ENCODE measurements at regions not wholly inside any gene's neighbourhood (a gene's known extent, or its start where the extent isn't known, plus 50 kb on each side); places are given as distances from the start of the nearest gene placed in this dataset.
A peak's percentile ranks its signal among the peaks of the same experiment; 100 is the strongest.
"Not testable (repeated sequence)": the region's sequence is repeated elsewhere in the genome, so short reads cannot be mapped to it uniquely, and the experiment has no call there.

DNA sequence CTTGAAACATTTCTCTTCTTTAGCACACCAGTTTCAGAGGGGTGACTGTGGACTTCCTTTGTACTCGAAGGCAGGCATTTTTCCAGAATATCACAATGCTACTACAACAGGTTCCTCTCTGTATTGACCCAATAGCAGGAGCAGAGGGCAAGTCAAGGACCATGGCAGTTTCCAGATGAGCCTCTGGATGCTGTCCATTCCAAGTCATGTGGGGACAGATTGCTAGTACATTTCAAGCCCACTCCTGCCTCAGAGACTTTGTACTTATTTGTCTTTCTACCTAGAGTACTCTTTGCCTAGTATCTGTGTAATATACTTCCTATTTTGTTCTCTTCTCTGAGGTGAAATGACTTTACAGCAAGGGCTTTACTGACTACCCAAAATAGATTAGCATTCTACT is 373.9 kb downstream of the PIK3C3 start:
- no peak for DNase-seq (ENCODE audit: low read depth, low spot score)
- H3K9ac ChIP-seq (ENCODE audit: insufficient read length, low read depth), result no peak overlapping the region
- H3K36me3 ChIP-seq (ENCODE audit: insufficient read depth, insufficient read length, low read length), result no peaks in the 10 kb centered on the region
- H3K4me3 ChIP-seq (ENCODE audit: insufficient read length, low read depth), result no peak overlapping the region
- H3K4me1 ChIP-seq (ENCODE audit: insufficient read depth, insufficient read length), result no peaks in the 10 kb centered on the region
- H3K9me3 ChIP-seq (ENCODE audit: insufficient read depth, low read length), result no peaks in the 10 kb centered on the region
- no peaks in the 10 kb centered on the region for H3K27me3 ChIP-seq (ENCODE audit: insufficient read depth, insufficient read length)
- TF ChIP-seq ZNF274 (IDR thresholded peaks at IDR 0.05; ENCODE audit: low read depth, low read length) (no peak), SUZ12 (IDR thresholded peaks at IDR 0.05; ENCODE audit: extremely low read depth, insufficient read depth, insufficient read length) (no peak), YY1 (IDR thresholded peaks at IDR 0.05; ENCODE audit: insufficient read depth, insufficient read length) (no peak)

DNA sequence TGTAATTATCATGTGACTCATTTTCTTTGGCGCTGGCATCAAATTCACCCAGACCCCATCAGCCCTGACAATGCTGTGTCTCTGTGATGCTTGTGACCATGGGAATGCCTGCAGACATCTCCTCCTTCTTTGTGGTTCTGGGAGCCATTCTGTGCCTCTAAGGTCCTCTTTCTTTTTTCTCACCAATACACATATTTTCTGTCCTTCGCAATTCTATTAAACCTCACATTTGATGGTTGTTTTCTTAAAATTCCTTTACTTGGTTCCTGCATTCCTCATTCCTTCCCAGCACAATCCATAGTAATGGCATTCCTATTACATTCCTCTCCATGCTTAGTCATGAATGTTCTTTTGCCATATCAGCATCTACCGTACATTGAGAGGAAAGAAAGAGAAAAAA is 375.3 kb downstream of the PIK3C3 start:
- TF ChIP-seq YY1 (IDR thresholded peaks at IDR 0.05; ENCODE audit: insufficient read depth, insufficient read length) (no peak), ZNF274 (IDR thresholded peaks at IDR 0.05; ENCODE audit: low read depth, low read length) (no peak), SUZ12 (IDR thresholded peaks at IDR 0.05; ENCODE audit: extremely low read depth, insufficient read depth, insufficient read length) (no peak)
- H3K27me3 ChIP-seq (ENCODE audit: insufficient read depth, insufficient read length), result no peaks in the 10 kb centered on the region
- H3K36me3 ChIP-seq (ENCODE audit: insufficient read depth, insufficient read length, low read length), result no peaks in the 10 kb centered on the region
- no peaks in the 10 kb centered on the region for H3K9me3 ChIP-seq (ENCODE audit: insufficient read depth, low read length)
- H3K4me3 ChIP-seq (ENCODE audit: insufficient read length, low read depth), result no peak overlapping the region
- H3K9ac ChIP-seq (ENCODE audit: insufficient read length, low read depth), result no peak overlapping the region
- H3K4me1 ChIP-seq (ENCODE audit: insufficient read depth, insufficient read length), result no peaks in the 10 kb centered on the region
- DNase-seq (ENCODE audit: low read depth, low spot score), result no peak

DNA sequence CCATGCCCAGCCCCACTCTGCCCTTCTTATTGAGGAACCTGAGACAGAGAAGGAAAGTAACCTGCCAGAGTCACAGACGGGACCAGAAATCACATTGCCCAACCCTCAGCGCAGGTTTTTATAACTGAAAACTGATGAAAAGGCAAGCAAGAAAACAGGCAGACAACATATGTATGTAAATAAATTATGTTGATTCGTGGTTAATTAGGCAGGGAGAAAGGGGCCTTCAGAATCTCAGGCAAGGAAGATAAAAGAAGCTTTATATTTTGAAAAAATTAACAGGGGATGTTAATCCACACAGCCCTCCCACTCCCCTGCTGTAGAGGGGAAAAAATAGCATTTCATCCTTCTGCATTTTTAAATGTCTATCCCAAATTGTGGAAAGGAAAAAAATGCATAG is 378.5 kb downstream of the PIK3C3 start:
- Histone ChIP-seq H3K4me1 (ENCODE audit: insufficient read depth, insufficient read length) (no peaks in the 10 kb centered on the region), H3K36me3 (ENCODE audit: insufficient read depth, insufficient read length, low read length) (no peaks in the 10 kb centered on the region), H3K4me3 (ENCODE audit: insufficient read length, low read depth) (no peak overlapping the region), H3K9ac (ENCODE audit: insufficient read length, low read depth) (no peak overlapping the region), H3K9me3 (ENCODE audit: insufficient read depth, low read length) (peaks cover 18% of the 10 kb centered on the region; the same call in 1 of the 2 replicates), H3K27me3 (ENCODE audit: insufficient read depth, insufficient read length) (no peaks in the 10 kb centered on the region)
- TF ChIP-seq SUZ12 (IDR thresholded peaks at IDR 0.05; ENCODE audit: extremely low read depth, insufficient read depth, insufficient read length) (no peak), YY1 (IDR thresholded peaks at IDR 0.05; ENCODE audit: insufficient read depth, insufficient read length) (no peak), ZNF274 (IDR thresholded peaks at IDR 0.05; ENCODE audit: low read depth, low read length) (no peak)
- no peak for DNase-seq (ENCODE audit: low read depth, low spot score)

DNA sequence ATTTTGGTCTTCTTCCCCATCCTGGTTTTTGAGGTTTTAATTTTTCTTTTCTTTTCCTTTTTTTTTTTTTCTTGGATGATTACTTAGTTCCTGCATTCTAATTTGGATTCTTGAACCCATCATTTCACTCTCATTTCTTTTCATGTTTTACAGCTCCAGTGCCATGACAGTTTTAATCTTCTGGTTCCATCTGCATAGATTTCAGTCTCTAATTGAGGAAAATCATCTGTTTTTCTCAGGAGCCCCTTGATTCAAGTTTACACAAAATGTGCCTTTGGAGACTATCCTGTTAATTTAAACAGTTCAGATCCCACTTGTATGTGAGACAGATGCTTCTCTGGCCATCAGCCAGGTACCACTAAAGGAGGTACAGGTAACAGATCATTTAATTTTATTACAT is 379.9 kb downstream of the PIK3C3 start:
- Histone ChIP-seq H3K9me3 (ENCODE audit: insufficient read depth, low read length) (peaks cover 18% of the 10 kb centered on the region; the same call in 1 of the 2 replicates), H3K4me3 (ENCODE audit: insufficient read length, low read depth) (no peak overlapping the region), H3K27me3 (ENCODE audit: insufficient read depth, insufficient read length) (no peaks in the 10 kb centered on the region), H3K9ac (ENCODE audit: insufficient read length, low read depth) (no peak overlapping the region), H3K4me1 (ENCODE audit: insufficient read depth, insufficient read length) (no peaks in the 10 kb centered on the region), H3K36me3 (ENCODE audit: insufficient read depth, insufficient read length, low read length) (no peaks in the 10 kb centered on the region)
- TF ChIP-seq YY1 (IDR thresholded peaks at IDR 0.05; ENCODE audit: insufficient read depth, insufficient read length) (no peak), ZNF274 (IDR thresholded peaks at IDR 0.05; ENCODE audit: low read depth, low read length) (no peak)
- DNase-seq (ENCODE audit: low read depth, low spot score), result no peak

DNA sequence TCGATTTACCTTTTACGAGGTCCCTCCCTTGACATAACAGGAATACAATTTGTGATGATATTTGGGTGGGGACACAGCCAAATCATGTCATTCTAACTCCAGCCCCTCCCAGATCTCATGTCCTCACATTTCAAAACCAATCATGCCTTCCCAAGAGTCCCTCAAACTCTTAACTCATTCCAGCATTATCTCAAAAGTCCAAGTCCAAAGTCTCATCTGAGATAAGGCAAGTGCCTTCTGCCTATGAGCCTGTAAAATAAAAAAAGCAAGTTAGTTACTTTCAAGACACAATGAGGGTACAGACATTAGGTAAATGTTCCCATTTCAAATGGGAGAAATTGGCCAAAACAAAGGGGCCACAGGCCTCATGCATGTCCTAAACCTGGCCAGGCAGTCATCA is 381.1 kb downstream of the PIK3C3 start:
- Histone ChIP-seq H3K4me1 (ENCODE audit: insufficient read depth, insufficient read length) (no peaks in the 10 kb centered on the region), H3K36me3 (ENCODE audit: insufficient read depth, insufficient read length, low read length) (no peaks in the 10 kb centered on the region), H3K4me3 (ENCODE audit: insufficient read length, low read depth) (no peak overlapping the region), H3K27me3 (ENCODE audit: insufficient read depth, insufficient read length) (no peaks in the 10 kb centered on the region), H3K9me3 (ENCODE audit: insufficient read depth, low read length) (peaks cover 18% of the 10 kb centered on the region; the same call in 1 of the 2 replicates), H3K9ac (ENCODE audit: insufficient read length, low read depth) (no peak overlapping the region)
- no peak for TF ChIP-seq SUZ12 (IDR thresholded peaks at IDR 0.05; ENCODE audit: extremely low read depth, insufficient read depth, insufficient read length)
- TF ChIP-seq YY1 (IDR thresholded peaks at IDR 0.05; ENCODE audit: insufficient read depth, insufficient read length), result no peak
- no peak for TF ChIP-seq ZNF274 (IDR thresholded peaks at IDR 0.05; ENCODE audit: low read depth, low read length)
- no peak for DNase-seq (ENCODE audit: low read depth, low spot score)

DNA sequence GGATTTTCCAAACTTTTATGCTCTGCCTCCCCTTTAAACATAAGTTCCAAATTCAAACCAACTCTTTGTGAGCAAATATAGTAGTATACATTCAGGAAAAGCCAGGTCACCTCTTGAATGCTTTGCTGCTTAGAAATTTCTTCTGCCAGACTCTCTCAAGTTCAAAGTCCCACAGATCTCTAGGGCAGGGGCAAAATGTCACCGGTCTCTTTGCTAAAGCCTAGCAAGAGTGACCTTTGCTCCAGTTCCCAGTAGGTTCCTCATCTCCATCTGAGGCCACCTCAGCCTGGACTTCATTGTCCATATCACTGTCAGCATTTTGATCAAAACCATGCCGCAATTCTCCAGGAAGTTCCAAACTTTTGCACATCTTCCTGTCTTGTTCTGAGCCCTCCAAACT is 382.3 kb downstream of the PIK3C3 start:
- not testable (repeated sequence) for H3K4me3 ChIP-seq (ENCODE audit: insufficient read length, low read depth); H3K9ac ChIP-seq (ENCODE audit: insufficient read length, low read depth); DNase-seq (ENCODE audit: low read depth, low spot score); H3K4me1 ChIP-seq (ENCODE audit: insufficient read depth, insufficient read length); H3K36me3 ChIP-seq (ENCODE audit: insufficient read depth, insufficient read length, low read length); H3K27me3 ChIP-seq (ENCODE audit: insufficient read depth, insufficient read length)
- peaks cover 18% of the 10 kb centered on the region; the same call in 1 of the 2 replicates for H3K9me3 ChIP-seq (ENCODE audit: insufficient read depth, low read length)

DNA sequence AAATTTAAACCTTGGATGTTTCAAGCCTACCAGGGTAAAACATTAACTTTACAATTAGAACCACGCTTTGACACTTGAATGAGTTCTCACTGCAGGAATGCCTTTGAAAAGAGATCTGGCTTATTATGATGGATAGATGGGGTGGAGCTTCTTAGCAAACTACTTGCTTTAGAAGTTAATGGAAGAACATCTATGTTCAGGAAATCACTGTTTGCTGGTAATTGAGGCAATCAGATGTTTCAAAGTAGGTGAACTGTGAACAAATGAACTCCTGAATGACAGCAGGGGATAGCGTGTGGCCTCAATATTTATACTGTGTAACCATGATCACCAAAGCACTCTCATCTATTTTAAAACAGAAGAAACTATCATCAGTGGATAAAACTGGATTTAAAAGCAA is 383.6 kb downstream of the PIK3C3 start:
- peak; percentile 11 for DNase-seq (ENCODE audit: low read depth, low spot score)
- Histone ChIP-seq H3K4me3 (ENCODE audit: insufficient read length, low read depth) (no peak overlapping the region), H3K4me1 (ENCODE audit: insufficient read depth, insufficient read length) (no peaks in the 10 kb centered on the region), H3K36me3 (ENCODE audit: insufficient read depth, insufficient read length, low read length) (no peaks in the 10 kb centered on the region), H3K9ac (ENCODE audit: insufficient read length, low read depth) (no peak overlapping the region), H3K9me3 (ENCODE audit: insufficient read depth, low read length) (peaks cover 18% of the 10 kb centered on the region; the same call in 1 of the 2 replicates), H3K27me3 (ENCODE audit: insufficient read depth, insufficient read length) (no peaks in the 10 kb centered on the region)
- no peak for TF ChIP-seq YY1 (IDR thresholded peaks at IDR 0.05; ENCODE audit: insufficient read depth, insufficient read length)
- no peak for TF ChIP-seq SUZ12 (IDR thresholded peaks at IDR 0.05; ENCODE audit: extremely low read depth, insufficient read depth, insufficient read length)
- no peak for TF ChIP-seq ZNF274 (IDR thresholded peaks at IDR 0.05; ENCODE audit: low read depth, low read length)

DNA sequence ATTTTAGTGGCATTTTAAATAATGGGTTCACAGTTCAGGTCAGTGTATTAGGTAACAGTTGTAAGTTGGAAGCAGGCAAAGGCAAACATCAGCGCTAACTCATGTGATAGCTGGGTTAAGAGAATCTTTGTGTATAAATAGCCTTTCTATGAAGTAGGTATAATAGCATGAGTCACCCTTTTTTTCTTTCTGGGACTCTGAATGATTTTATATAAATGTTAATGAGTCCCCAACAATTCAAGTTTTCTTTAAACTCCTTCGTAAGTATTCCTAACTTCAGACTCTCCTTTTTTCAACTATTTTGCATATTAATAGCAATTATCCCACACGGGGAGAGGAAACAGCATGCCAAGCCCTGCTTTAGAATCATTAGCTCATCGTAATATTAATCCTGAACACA is 384.3 kb downstream of the PIK3C3 start:
- no peaks in the 10 kb centered on the region for H3K27me3 ChIP-seq (ENCODE audit: insufficient read depth, insufficient read length)
- peaks cover 18% of the 10 kb centered on the region; the same call in 1 of the 2 replicates for H3K9me3 ChIP-seq (ENCODE audit: insufficient read depth, low read length)
- no peaks in the 10 kb centered on the region for H3K4me1 ChIP-seq (ENCODE audit: insufficient read depth, insufficient read length)
- no peak for DNase-seq (ENCODE audit: low read depth, low spot score)
- no peak overlapping the region for H3K4me3 ChIP-seq (ENCODE audit: insufficient read length, low read depth)
- TF ChIP-seq YY1 (IDR thresholded peaks at IDR 0.05; ENCODE audit: insufficient read depth, insufficient read length), result no peak
- no peak for TF ChIP-seq ZNF274 (IDR thresholded peaks at IDR 0.05; ENCODE audit: low read depth, low read length)
- TF ChIP-seq SUZ12 (IDR thresholded peaks at IDR 0.05; ENCODE audit: extremely low read depth, insufficient read depth, insufficient read length), result no peak
- H3K9ac ChIP-seq (ENCODE audit: insufficient read length, low read depth), result no peak overlapping the region
- H3K36me3 ChIP-seq (ENCODE audit: insufficient read depth, insufficient read length, low read length), result no peaks in the 10 kb centered on the region

Data from NT2/D1 (cell line).